ENCODE measurements at regions not wholly inside any gene's neighbourhood (a gene's known extent, or its start where the extent isn't known, plus 50 kb on each side); places are given as distances from the start of the nearest gene placed in this dataset.

DNA sequence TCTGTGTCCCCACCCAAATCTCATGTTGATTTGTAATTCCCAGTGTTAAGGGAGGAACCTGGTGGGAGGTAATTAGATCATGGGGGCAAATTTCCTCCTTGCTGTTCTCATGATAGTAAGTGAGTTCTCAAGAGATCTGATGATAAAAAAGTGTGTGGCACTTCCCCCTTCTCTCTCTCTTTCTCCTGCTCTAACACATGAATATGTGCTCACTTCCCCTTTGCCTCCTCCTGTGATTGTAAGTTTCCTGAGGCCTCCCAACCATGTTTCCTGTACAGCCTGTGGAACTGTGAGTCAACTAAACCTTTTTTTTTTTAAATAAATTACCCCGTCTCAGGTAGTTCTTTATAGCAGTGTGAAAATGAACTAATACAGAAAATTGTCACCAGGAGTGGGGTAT lies 380.0 kb downstream of the MEIS1 start:
- TF ChIP-seq REST (IDR thresholded peaks at IDR 0.05; ENCODE audit: borderline replicate concordance), result no peak
- no peak for TF ChIP-seq POLR2AphosphoS5 (IDR thresholded peaks at IDR 0.05)
- no peak for TF ChIP-seq EZH2 (IDR thresholded peaks at IDR 0.05; ENCODE audit: borderline replicate concordance, insufficient read depth, low read length, poor library complexity, severe bottlenecking)
- no peak for TF ChIP-seq RAD21 (conservative IDR thresholded peaks at IDR 0.05)
- no peak for TF ChIP-seq SMC3 (conservative IDR thresholded peaks at IDR 0.05; ENCODE audit: poor library complexity)
- no peak for TF ChIP-seq TAF1 (IDR thresholded peaks at IDR 0.05; ENCODE audit: low read depth)
- no peak for TF ChIP-seq EP300 (conservative IDR thresholded peaks at IDR 0.05; ENCODE audit: poor library complexity, severe bottlenecking)
- TF ChIP-seq CTCF (IDR thresholded peaks at IDR 0.05; ENCODE audit: poor library complexity, severe bottlenecking), result no peak
- no peak for TF ChIP-seq MXI1 (conservative IDR thresholded peaks at IDR 0.05; ENCODE audit: poor library complexity, severe bottlenecking)
- no peaks in the 10 kb centered on the region for H3K9me2 ChIP-seq (ENCODE audit: insufficient read depth, low read length)
- no peaks in the 10 kb centered on the region for H3F3A ChIP-seq (ENCODE audit: insufficient read depth, low read length, poor library complexity, severe bottlenecking)
- no peak overlapping the region for H3K27ac ChIP-seq (ENCODE audit: low read length)
- no peaks in the 10 kb centered on the region for H3K9me3 ChIP-seq (ENCODE audit: low read length)
- no peak overlapping the region for H3K4me2 ChIP-seq (ENCODE audit: low read length)
- no peak overlapping the region for H3K4me3 ChIP-seq (ENCODE audit: low read length)
- H3K36me3 ChIP-seq (ENCODE audit: insufficient read depth, low read length), result no peaks in the 10 kb centered on the region
- no peaks in the 10 kb centered on the region for H3K27me3 ChIP-seq (ENCODE audit: insufficient read depth, low read depth, low read length)
- no peak overlapping the region for H3K9ac ChIP-seq (ENCODE audit: low read length)
- no peaks in the 10 kb centered on the region for H4K20me1 ChIP-seq (ENCODE audit: insufficient read depth)
- H2AFZ ChIP-seq (ENCODE audit: low read depth, low read length), result no peak overlapping the region
- no peaks in the 10 kb centered on the region for H3K79me2 ChIP-seq (replicated peaks; ENCODE audit: insufficient read depth, low read length)

DNA sequence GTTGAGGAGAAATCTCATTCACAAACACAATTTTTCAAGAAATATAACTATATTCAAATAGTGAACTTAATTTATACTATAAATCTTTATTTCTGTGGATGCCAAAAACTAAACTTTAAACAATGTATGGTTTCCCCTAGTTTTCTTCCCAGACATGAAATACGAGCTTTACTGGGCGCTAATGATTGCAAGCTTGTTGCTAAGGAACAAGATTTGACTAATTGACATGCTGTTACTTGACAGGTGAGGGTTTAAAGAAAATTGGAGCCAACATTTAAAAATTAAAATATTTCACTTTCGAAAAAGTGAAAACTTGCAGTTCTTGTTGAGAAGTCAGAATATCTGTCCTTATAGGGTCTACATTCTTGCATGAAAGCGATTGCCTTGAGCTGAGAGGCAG lies 381.0 kb downstream of the MEIS1 start:
- no peaks in the 10 kb centered on the region for H3K27me3 ChIP-seq (ENCODE audit: insufficient read depth, low read depth, low read length)
- no peaks in the 10 kb centered on the region for H3K9me2 ChIP-seq (ENCODE audit: insufficient read depth, low read length)
- H3F3A ChIP-seq (ENCODE audit: insufficient read depth, low read length, poor library complexity, severe bottlenecking), result no peaks in the 10 kb centered on the region
- H3K79me2 ChIP-seq (replicated peaks; ENCODE audit: insufficient read depth, low read length), result no peaks in the 10 kb centered on the region
- no peaks in the 10 kb centered on the region for H4K20me1 ChIP-seq (ENCODE audit: insufficient read depth)
- H3K9ac ChIP-seq (ENCODE audit: low read length), result no peak overlapping the region
- TF ChIP-seq RAD21 (conservative IDR thresholded peaks at IDR 0.05) (no peak), REST (IDR thresholded peaks at IDR 0.05; ENCODE audit: borderline replicate concordance) (no peak), CTCF (IDR thresholded peaks at IDR 0.05; ENCODE audit: poor library complexity, severe bottlenecking) (no peak), MXI1 (conservative IDR thresholded peaks at IDR 0.05; ENCODE audit: poor library complexity, severe bottlenecking) (no peak)
- H3K9me3 ChIP-seq (ENCODE audit: low read length), result no peaks in the 10 kb centered on the region
- H3K27ac ChIP-seq (ENCODE audit: low read length), result no peak overlapping the region
- H2AFZ ChIP-seq (ENCODE audit: low read depth, low read length), result no peak overlapping the region
- H3K4me3 ChIP-seq (ENCODE audit: low read length), result no peak overlapping the region
- H3K36me3 ChIP-seq (ENCODE audit: insufficient read depth, low read length), result no peaks in the 10 kb centered on the region
- no peak overlapping the region for H3K4me2 ChIP-seq (ENCODE audit: low read length)
